Body of pancreas (tissue), 4 donors: ENCODE measurements at regions not wholly inside any gene's neighbourhood (a gene's known extent, or its start where the extent isn't known, plus 50 kb on each side); places are given as distances from the start of the nearest gene placed in this dataset.
"Not testable (repeated sequence)": the region's sequence is repeated elsewhere in the genome, so short reads cannot be mapped to it uniquely, and the experiment has no call there.

Experiments used
- ATAC-seq: fragments of 150-250 bp; one replicate; pipeline ENCODE4 v1.9.1; 2016
- DNase-seq, 4 donors: peaks; one replicate each; pipeline ENCODE4 v3.0.0-alpha.2; 2019
- H3K27ac ChIP-seq, 4 donors: fragments of 200-600 bp; sonication (generic); 1 replicate in 3 of 4; 2 replicates in 1 of 4; pipeline versions ENCODE4 v1.5.1 to v1.6.1; 2016 to 2019; ENCODE audit warnings: mild to moderate bottlenecking in 1 of 4, mixed read lengths in 1 of 4, moderate library complexity in 1 of 4
- H3K27me3 ChIP-seq, 2 donors: fragments of 200-600 bp; sonication (generic); one replicate each; pipeline ENCODE4 v1.6.0; 2016; ENCODE audit warnings: mild to moderate bottlenecking in 1 of 2
- H3K36me3 ChIP-seq, 2 donors: fragments of 200-600 bp; sonication (generic); replicated peaks in 1 of 2; 2 replicates each; pipeline ENCODE4 v1.5.1; 2016; ENCODE audit warnings: low read depth in 2 of 2; ENCODE audit not compliant: insufficient read depth in 1 of 2
- H3K4me1 ChIP-seq: fragments of 200-600 bp; sonication (generic); one replicate; pipeline ENCODE4 v1.6.0; 2016
- H3K4me3 ChIP-seq, 2 donors: fragments of 200-600 bp; sonication (generic); 1 replicate in 1 of 2; 2 replicates in 1 of 2; pipeline ENCODE4 v1.5.1; 2016 to 2019
- H3K9me3 ChIP-seq, 3 donors: fragments of 200-600 bp; sonication (generic); 1 replicate in 2 of 3; 2 replicates in 1 of 3; pipeline ENCODE4 v1.5.1; 2016
- CTCF ChIP-seq, 7 experiments: fragments of 450-650 bp in 4 of 7; fragments of 200-600 bp in 3 of 7; sonication (generic) in 3 of 7; IDR thresholded peaks; one replicate each; pipeline ENCODE4 v1.5.1; 2016 to 2019; ENCODE audit warnings: antibody characterized with exemption in 7 of 7
- WGBS, 2 donors: methylation state at CpG; one replicate each; pipeline ENCODE4 v1.1.5; 2017; 5-methylcytosine and 5-hydroxymethylcytosine counted together
- intact Hi-C: fragments of 100-400 bp; cut with DNase I; formaldehyde crosslinking; loops from one replicate; pipeline ENCODE4 v1.15.1; 2023

- H3K4me3 ChIP-seq, H3K36me3 ChIP-seq, H3K4me1 ChIP-seq, H3K27ac ChIP-seq, DNase-seq, H3K27me3 ChIP-seq, H3K9me3 ChIP-seq, intact Hi-C loops, ATAC-seq: not testable (repeated sequence)
- WGBS, 2 donors: 40 to 55% methylated on average over 4 of the region's 4 CpGs
Observed at GRCh38 chr4:3925841-3926240, 159.7 kb downstream of the ADRA2C start.

GRCh38 chr4:3926271-3926670 is 160.1 kb downstream of the ADRA2C start:
- ATAC-seq, H3K4me3 ChIP-seq, H3K36me3 ChIP-seq, H3K4me1 ChIP-seq, DNase-seq, H3K27me3 ChIP-seq, H3K27ac ChIP-seq, intact Hi-C loops, H3K9me3 ChIP-seq: not testable (repeated sequence)
- 55 to 60% methylated on average over 10 of the region's 10 CpGs for WGBS, 2 donors

- H3K27ac ChIP-seq, H3K36me3 ChIP-seq, H3K9me3 ChIP-seq, DNase-seq, H3K4me3 ChIP-seq, intact Hi-C loops, ATAC-seq, H3K4me1 ChIP-seq, H3K27me3 ChIP-seq: not testable (repeated sequence)
- WGBS, 2 donors: 49 to 59% methylated on average over 11 of the region's 11 CpGs
Observed at GRCh38 chr4:3926969-3927755, 161.0 kb downstream of the ADRA2C start.

- ATAC-seq, intact Hi-C loops: not testable (repeated sequence)
- 68 to 86% methylated on average over 7 to 8 of the region's 8 CpGs for WGBS, 2 donors
Observed at GRCh38 chr4:3929431-3929830, 163.2 kb downstream of the ADRA2C start.

GRCh38 chr4:3932734-3933133 is 166.5 kb downstream of the ADRA2C start:
- H3K9me3 ChIP-seq, H3K4me1 ChIP-seq, H3K36me3 ChIP-seq, H3K27me3 ChIP-seq, DNase-seq, H3K27ac ChIP-seq, intact Hi-C loops, H3K4me3 ChIP-seq, ATAC-seq: not testable (repeated sequence)
- 64 to 76% methylated on average over 8 of the region's 8 CpGs for WGBS, 2 donors

More at GRCh38 chr4:3929431-3929830, 163.2 kb downstream of the ADRA2C start:
- not testable (repeated sequence) for H3K4me1 ChIP-seq, H3K9me3 ChIP-seq, DNase-seq, H3K36me3 ChIP-seq, H3K4me3 ChIP-seq, H3K27ac ChIP-seq, H3K27me3 ChIP-seq

- H3K9me3 ChIP-seq, intact Hi-C loops, H3K27ac ChIP-seq, H3K4me3 ChIP-seq, ATAC-seq, H3K36me3 ChIP-seq, H3K27me3 ChIP-seq, DNase-seq, H3K4me1 ChIP-seq: not testable (repeated sequence)
- WGBS, 2 donors: 86 to 88% methylated on average over 10 of the region's 10 CpGs
Observed at GRCh38 chr4:3935406-3935805, 169.2 kb downstream of the ADRA2C start.

GRCh38 chr4:3936184-3936583 is 170.0 kb downstream of the ADRA2C start:
- Histone ChIP-seq H3K36me3 (no peaks in the 10 kb centered on the region), H3K27me3 (no peaks in the 10 kb centered on the region), H3K9me3 (no peaks in the 10 kb centered on the region), H3K4me1 (no peaks in the 10 kb centered on the region), H3K4me3 (no peak overlapping the region), H3K27ac (no peak overlapping the region)
- 72% methylated on average over 13 of the region's 13 CpGs; no CpG with 5 or more reads in 1 of the 2 donors for WGBS, 2 donors
- intact Hi-C loops: no loop called here
- ATAC-seq (no peak), DNase-seq (no peak)
- no peak for TF ChIP-seq CTCF (IDR thresholded peaks at IDR 0.05)

GRCh38 chr4:3937849-3938562 is 171.8 kb downstream of the ADRA2C start:
- H3K36me3 ChIP-seq, DNase-seq, H3K4me3 ChIP-seq, H3K4me1 ChIP-seq, H3K27me3 ChIP-seq, H3K27ac ChIP-seq, ATAC-seq, H3K9me3 ChIP-seq, intact Hi-C loops: not testable (repeated sequence)
- WGBS, 2 donors: 26 to 52% methylated on average over 3 to 7 of the region's 18 CpGs

GRCh38 chr4:3938676-3939075 is 172.5 kb downstream of the ADRA2C start:
- WGBS, 2 donors: 72 to 77% methylated on average over 5 to 8 of the region's 8 CpGs

GRCh38 chr4:3939954-3940591 is 173.9 kb downstream of the ADRA2C start:
- ATAC-seq, H3K9me3 ChIP-seq, H3K27ac ChIP-seq, H3K4me1 ChIP-seq, H3K4me3 ChIP-seq, H3K27me3 ChIP-seq, H3K36me3 ChIP-seq, DNase-seq, intact Hi-C loops: not testable (repeated sequence)
- WGBS, 2 donors: 49 to 55% methylated on average over 5 to 10 of the region's 10 CpGs

More at GRCh38 chr4:3938676-3939075, 172.5 kb downstream of the ADRA2C start:
- H3K36me3 ChIP-seq, H3K27ac ChIP-seq, intact Hi-C loops, H3K4me3 ChIP-seq, ATAC-seq, DNase-seq, H3K4me1 ChIP-seq, H3K9me3 ChIP-seq, H3K27me3 ChIP-seq: not testable (repeated sequence)
